ENCODE measurements at regions not wholly inside any gene's neighbourhood (a gene's known extent, or its start where the extent isn't known, plus 50 kb on each side); places are given as distances from the start of the nearest gene placed in this dataset.

DNA sequence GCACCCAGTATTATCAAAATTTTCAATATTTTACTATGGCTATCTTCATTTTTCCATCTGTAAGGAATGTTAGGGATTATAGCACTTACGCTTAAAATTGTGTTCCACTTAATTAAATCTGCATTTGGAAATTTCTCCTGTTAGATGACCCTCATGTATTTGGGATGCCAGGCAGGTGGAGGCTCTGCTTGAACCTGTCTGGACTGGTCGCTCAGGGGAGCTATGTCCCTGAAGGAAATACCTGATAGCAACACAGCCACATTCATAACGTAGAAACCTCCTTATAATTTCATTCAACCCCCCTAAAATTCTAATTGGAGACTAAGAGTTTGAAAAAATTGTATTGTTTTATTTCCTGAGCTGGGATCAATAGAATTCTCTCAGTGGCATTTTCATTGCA, 636.0 kb upstream of the MMS22L start:
- H3K9me3 Mint-ChIP-seq = peaks cover 0 to 11% (median 0%) of the 10 kb centered on the region in 11 donors
- CTCF ChIA-PET = no interaction called here
- no peak overlapping the region for H3K27ac Mint-ChIP-seq
- no peaks in the 10 kb centered on the region for H3K27me3 ChIP-seq (ENCODE audit: control insufficient read depth in 2 of 2, insufficient read depth in 2 of 2, low read length in 2 of 2)
- no peaks in the 10 kb centered on the region for H3K4me1 Mint-ChIP-seq
- no peaks in the 10 kb centered on the region for H3K27me3 Mint-ChIP-seq
- ATAC-seq = no peak
- H3K27ac ChIP-seq (ENCODE audit: low read depth, low read length) = no peak overlapping the region
- intact Hi-C loops (cut with micrococcal nuclease) = no loop called here
- H3K36me3 Mint-ChIP-seq = no peaks in the 10 kb centered on the region
- DNase-seq = no peak
- H3K9me3 ChIP-seq (ENCODE audit: control insufficient read depth in 2 of 3, low read length in 3 of 3) = no peaks in the 10 kb centered on the region
- no peaks in the 10 kb centered on the region for H3K4me1 ChIP-seq (ENCODE audit: control insufficient read depth in 2 of 2, insufficient read depth in 2 of 2, low read length in 2 of 2)
- no peak overlapping the region for H3K4me3 Mint-ChIP-seq
- no peak overlapping the region for H3K4me3 ChIP-seq (ENCODE audit: low read length)
- POLR2A ChIA-PET = no interaction called here
- no peaks in the 10 kb centered on the region for H3K36me3 ChIP-seq (ENCODE audit: control insufficient read depth in 2 of 3, insufficient read depth in 3 of 3, low read length in 3 of 3)

DNA sequence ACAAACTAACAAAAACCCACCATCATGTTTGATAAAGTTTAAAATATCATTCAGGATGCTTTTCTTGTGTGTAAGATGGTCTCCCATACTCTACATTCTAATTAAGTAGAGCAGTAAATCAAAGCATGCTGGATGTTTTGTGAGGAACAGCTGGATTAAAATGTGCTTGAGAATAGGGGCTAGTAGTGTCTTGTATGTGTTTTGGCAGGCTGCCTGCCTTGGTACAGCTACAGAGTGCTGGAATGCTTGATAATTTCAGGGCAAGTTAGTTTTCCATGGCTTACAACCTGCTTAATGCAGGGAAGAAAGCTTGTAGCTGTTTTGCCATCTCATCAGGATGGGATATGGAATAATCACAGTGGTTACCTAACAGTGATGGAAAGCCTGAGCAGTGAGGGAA, 636.6 kb upstream of the MMS22L start:
- no peak overlapping the region for H3K27ac ChIP-seq (ENCODE audit: low read depth, low read length)
- H3K27me3 Mint-ChIP-seq = no peaks in the 10 kb centered on the region
- ChIA-PET CTCF (no interaction called here), POLR2A (no interaction called here)
- H3K36me3 Mint-ChIP-seq = no peaks in the 10 kb centered on the region
- peaks cover 0 to 11% (median 0%) of the 10 kb centered on the region in 11 donors for H3K9me3 Mint-ChIP-seq
- no peaks in the 10 kb centered on the region for H3K36me3 ChIP-seq (ENCODE audit: control insufficient read depth in 2 of 3, insufficient read depth in 3 of 3, low read length in 3 of 3)
- H3K4me1 ChIP-seq (ENCODE audit: control insufficient read depth in 2 of 2, insufficient read depth in 2 of 2, low read length in 2 of 2) = no peaks in the 10 kb centered on the region
- no peak overlapping the region for H3K4me3 ChIP-seq (ENCODE audit: low read length)
- no peak overlapping the region for H3K27ac Mint-ChIP-seq
- H3K4me3 Mint-ChIP-seq = no peak overlapping the region
- DNase-seq (no peak), ATAC-seq (no peak)
- no peaks in the 10 kb centered on the region for H3K4me1 Mint-ChIP-seq
- H3K27me3 ChIP-seq (ENCODE audit: control insufficient read depth in 2 of 2, insufficient read depth in 2 of 2, low read length in 2 of 2) = no peaks in the 10 kb centered on the region
- no peaks in the 10 kb centered on the region for H3K9me3 ChIP-seq (ENCODE audit: control insufficient read depth in 2 of 3, low read length in 3 of 3)
- intact Hi-C loops (cut with micrococcal nuclease) = no loop called here

DNA sequence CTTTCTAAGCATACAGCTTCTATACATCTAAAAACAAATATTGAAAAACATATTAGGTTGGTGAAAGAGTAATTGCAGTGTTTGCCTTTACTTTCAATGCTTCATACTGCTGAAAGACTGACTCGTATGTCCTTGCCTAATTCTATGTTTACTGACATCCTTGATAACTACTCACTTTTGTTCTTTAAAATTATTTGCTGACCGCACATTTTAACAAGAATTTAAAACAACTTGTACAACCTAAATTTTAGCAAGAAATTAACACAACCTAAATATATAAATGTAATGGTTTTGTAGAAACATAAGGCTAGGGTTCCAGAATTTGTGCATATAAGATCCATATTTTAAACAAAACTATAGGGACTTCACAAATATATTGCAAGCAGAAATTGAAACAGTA, 640.2 kb upstream of the MMS22L start:
- Histone ChIP-seq H3K9me3 (ENCODE audit: control insufficient read depth in 2 of 3, low read length in 3 of 3) (no peaks in the 10 kb centered on the region), H3K36me3 (ENCODE audit: control insufficient read depth in 2 of 3, insufficient read depth in 3 of 3, low read length in 3 of 3) (no peaks in the 10 kb centered on the region), H3K4me1 (ENCODE audit: control insufficient read depth in 2 of 2, insufficient read depth in 2 of 2, low read length in 2 of 2) (no peaks in the 10 kb centered on the region), H3K4me3 (ENCODE audit: low read length) (no peak overlapping the region), H3K27ac (ENCODE audit: low read depth, low read length) (no peak overlapping the region), H3K27me3 (ENCODE audit: control insufficient read depth in 2 of 2, insufficient read depth in 2 of 2, low read length in 2 of 2) (no peaks in the 10 kb centered on the region)
- Mint-ChIP-seq H3K27me3 (no peaks in the 10 kb centered on the region), H3K4me3 (no peak overlapping the region), H3K27ac (no peak overlapping the region), H3K4me1 (no peaks in the 10 kb centered on the region), H3K9me3 (peaks cover 0 to 11% (median 0%) of the 10 kb centered on the region in 11 donors), H3K36me3 (no peaks in the 10 kb centered on the region)
- CTCF ChIA-PET = no interaction called here
- intact Hi-C loops (cut with micrococcal nuclease) = no loop called here
- DNase-seq (no peak), ATAC-seq (no peak)
- POLR2A ChIA-PET = no interaction called here

DNA sequence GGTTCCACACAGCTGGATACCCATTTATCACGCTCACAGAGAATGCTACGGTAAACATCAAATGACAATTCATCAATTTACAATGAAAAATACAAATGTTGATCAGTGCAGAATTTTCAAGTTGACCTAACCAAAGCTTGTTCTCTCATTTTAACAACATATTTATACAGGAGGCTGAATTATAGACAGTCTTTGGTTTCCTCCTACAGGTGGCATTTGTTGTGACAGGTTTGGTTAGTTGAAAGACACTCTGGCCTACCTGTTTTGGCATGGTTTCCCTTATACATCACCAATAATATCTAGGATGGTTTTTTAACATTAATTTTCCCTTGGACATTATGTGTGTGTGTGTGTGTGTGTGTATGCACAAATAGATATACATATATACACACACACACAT, 642.5 kb upstream of the MMS22L start:
- Histone ChIP-seq H3K4me1 (ENCODE audit: control insufficient read depth in 2 of 2, insufficient read depth in 2 of 2, low read length in 2 of 2) (no peaks in the 10 kb centered on the region), H3K36me3 (ENCODE audit: control insufficient read depth in 2 of 3, insufficient read depth in 3 of 3, low read length in 3 of 3) (no peaks in the 10 kb centered on the region), H3K27ac (ENCODE audit: low read depth, low read length) (no peak overlapping the region), H3K27me3 (ENCODE audit: control insufficient read depth in 2 of 2, insufficient read depth in 2 of 2, low read length in 2 of 2) (no peaks in the 10 kb centered on the region), H3K9me3 (ENCODE audit: control insufficient read depth in 2 of 3, low read length in 3 of 3) (no peaks in the 10 kb centered on the region), H3K4me3 (ENCODE audit: low read length) (no peak overlapping the region)
- Mint-ChIP-seq H3K27ac (no peak overlapping the region), H3K27me3 (no peaks in the 10 kb centered on the region), H3K9me3 (peaks cover 0 to 11% (median 0%) of the 10 kb centered on the region in 11 donors), H3K4me1 (no peaks in the 10 kb centered on the region), H3K36me3 (no peaks in the 10 kb centered on the region), H3K4me3 (no peak overlapping the region)
- no peak for DNase-seq
- no peak for ATAC-seq
- ChIA-PET CTCF (no interaction called here), POLR2A (no interaction called here)
- intact Hi-C loops (cut with micrococcal nuclease) = no loop called here

DNA sequence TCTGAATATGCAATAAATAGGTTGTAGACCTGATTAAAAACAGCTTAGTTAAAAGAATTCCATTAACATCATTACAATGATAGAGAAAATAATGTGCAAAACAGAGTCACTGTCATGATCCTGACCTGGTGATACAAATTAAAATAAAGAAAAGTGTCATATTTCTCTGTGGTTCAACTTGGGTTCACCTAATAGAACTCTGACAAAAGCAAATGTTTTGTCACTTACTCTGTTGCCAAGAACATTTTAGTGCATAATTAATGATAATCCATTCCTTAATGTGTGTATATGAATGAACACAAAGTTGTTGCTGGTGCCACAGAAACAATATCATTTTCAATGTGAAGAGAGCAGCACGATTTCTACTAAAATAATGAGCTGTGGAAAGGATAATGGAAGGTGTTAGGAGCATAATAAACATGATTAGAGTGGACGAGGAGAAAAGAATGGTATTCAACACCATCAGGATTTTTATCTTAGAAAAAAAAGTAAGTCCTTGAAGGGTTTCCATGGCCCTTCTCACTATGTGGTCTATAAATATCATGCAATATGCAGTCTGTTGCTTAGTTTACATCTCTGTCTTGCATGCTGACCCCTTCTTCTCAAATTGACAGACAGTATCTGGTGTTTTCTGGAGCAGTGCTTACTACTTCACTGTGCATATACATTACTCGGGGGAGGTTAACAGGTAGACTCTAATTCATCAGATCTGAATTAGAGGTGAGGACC, 656.6 kb upstream of the MMS22L start:
- no peaks in the 10 kb centered on the region for H3K4me1 ChIP-seq (ENCODE audit: control insufficient read depth in 2 of 2, insufficient read depth in 2 of 2, low read length in 2 of 2)
- DNase-seq (no peak), ATAC-seq (no peak)
- H3K27me3 ChIP-seq (ENCODE audit: control insufficient read depth in 2 of 2, insufficient read depth in 2 of 2, low read length in 2 of 2) = no peaks in the 10 kb centered on the region
- no peaks in the 10 kb centered on the region for H3K36me3 Mint-ChIP-seq
- intact Hi-C loops (cut with micrococcal nuclease) = no loop called here
- CTCF ChIA-PET = interaction anchor here (0.7 kb wide), 1 partner anchor 270 kb away, joined by 3 read pairs; no protein-coding TSS in a partner anchor
- no peaks in the 10 kb centered on the region for H3K27me3 Mint-ChIP-seq
- no peak overlapping the region for H3K4me3 Mint-ChIP-seq
- no peak overlapping the region for H3K4me3 ChIP-seq (ENCODE audit: low read length)
- H3K9me3 Mint-ChIP-seq = peaks cover 0 to 2% (median 0%) of the 10 kb centered on the region in 11 donors
- H3K36me3 ChIP-seq (ENCODE audit: control insufficient read depth in 2 of 3, insufficient read depth in 3 of 3, low read length in 3 of 3) = no peaks in the 10 kb centered on the region
- H3K27ac Mint-ChIP-seq = no peak overlapping the region
- no peak overlapping the region for H3K27ac ChIP-seq (ENCODE audit: low read depth, low read length)
- H3K9me3 ChIP-seq (ENCODE audit: control insufficient read depth in 2 of 3, low read length in 3 of 3) = no peaks in the 10 kb centered on the region
- POLR2A ChIA-PET = no interaction called here
- H3K4me1 Mint-ChIP-seq = no peaks in the 10 kb centered on the region

DNA sequence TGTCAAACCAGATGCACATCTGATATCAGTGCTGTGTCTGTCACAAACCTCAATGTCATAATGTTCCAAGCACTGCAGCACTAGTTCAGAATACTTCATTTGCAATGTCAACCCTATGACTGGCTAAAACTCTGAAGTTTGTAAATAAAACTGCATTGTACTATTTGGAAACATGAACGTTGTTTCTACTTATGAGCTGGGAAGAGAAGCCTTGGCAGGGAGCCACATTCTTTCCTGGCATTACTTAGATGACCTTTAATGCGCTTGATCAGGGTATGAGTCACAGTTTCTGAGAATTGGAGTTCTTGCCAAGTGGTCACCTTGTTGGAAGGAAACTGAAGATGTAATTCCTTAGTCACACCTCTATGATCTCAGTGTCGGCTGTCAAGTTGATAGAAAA, 664.8 kb upstream of the MMS22L start:
- Mint-ChIP-seq H3K4me3 (no peak overlapping the region), H3K4me1 (no peaks in the 10 kb centered on the region), H3K27ac (no peak overlapping the region), H3K9me3 (peaks cover 0 to 1% (median 0%) of the 10 kb centered on the region in 11 donors), H3K27me3 (no peaks in the 10 kb centered on the region), H3K36me3 (no peaks in the 10 kb centered on the region)
- Histone ChIP-seq H3K27me3 (ENCODE audit: control insufficient read depth in 2 of 2, insufficient read depth in 2 of 2, low read length in 2 of 2) (no peaks in the 10 kb centered on the region), H3K4me1 (ENCODE audit: control insufficient read depth in 2 of 2, insufficient read depth in 2 of 2, low read length in 2 of 2) (no peaks in the 10 kb centered on the region), H3K27ac (ENCODE audit: low read depth, low read length) (no peak overlapping the region), H3K36me3 (ENCODE audit: control insufficient read depth in 2 of 3, insufficient read depth in 3 of 3, low read length in 3 of 3) (no peaks in the 10 kb centered on the region), H3K9me3 (ENCODE audit: control insufficient read depth in 2 of 3, low read length in 3 of 3) (no peaks in the 10 kb centered on the region), H3K4me3 (ENCODE audit: low read length) (no peak overlapping the region)
- ChIA-PET POLR2A (no interaction called here), CTCF (no interaction called here)
- DNase-seq (no peak), ATAC-seq (no peak)
- intact Hi-C loops (cut with micrococcal nuclease) = no loop called here

DNA sequence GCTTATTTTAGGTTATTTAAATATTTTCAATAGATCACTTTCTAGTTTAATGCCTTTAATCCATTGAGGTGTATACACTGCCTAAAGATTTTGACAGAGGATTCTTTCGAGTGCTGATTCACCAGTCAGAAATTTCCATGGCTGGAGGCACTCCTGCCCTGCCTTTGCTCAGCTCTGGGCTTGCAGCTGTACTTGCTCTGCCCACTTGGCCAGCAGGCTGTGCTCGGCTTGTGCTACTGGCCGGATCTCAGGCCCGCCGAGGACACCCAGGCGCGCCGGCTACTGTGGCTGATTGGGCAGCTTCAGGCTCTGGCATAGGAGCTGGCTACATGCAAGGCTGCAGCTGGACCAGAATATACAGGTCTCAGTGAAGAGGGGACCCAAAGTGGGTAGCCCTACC, 675.1 kb upstream of the MMS22L start:
- Mint-ChIP-seq H3K36me3 (no peaks in the 10 kb centered on the region), H3K4me1 (peaks cover 0 to 1% (median 0%) of the 10 kb centered on the region in 7 donors), H3K4me3 (no peak overlapping the region), H3K9me3 (peaks cover 0 to 17% (median 5%) of the 10 kb centered on the region in 11 donors), H3K27ac (no peak overlapping the region), H3K27me3 (no peaks in the 10 kb centered on the region)
- ChIA-PET POLR2A (no interaction called here), CTCF (no interaction called here)
- DNase-seq = no peak
- intact Hi-C loops (cut with micrococcal nuclease) = no loop called here
- H3K27me3 ChIP-seq (ENCODE audit: control insufficient read depth in 2 of 2, insufficient read depth in 2 of 2, low read length in 2 of 2) = no peaks in the 10 kb centered on the region
- no peaks in the 10 kb centered on the region for H3K9me3 ChIP-seq (ENCODE audit: control insufficient read depth in 2 of 3, low read length in 3 of 3)
- H3K4me1 ChIP-seq (ENCODE audit: control insufficient read depth in 2 of 2, insufficient read depth in 2 of 2, low read length in 2 of 2) = no peaks in the 10 kb centered on the region
- H3K27ac ChIP-seq (ENCODE audit: low read depth, low read length) = no peak overlapping the region
- H3K36me3 ChIP-seq (ENCODE audit: control insufficient read depth in 2 of 3, insufficient read depth in 3 of 3, low read length in 3 of 3) = no peaks in the 10 kb centered on the region
- no peak overlapping the region for H3K4me3 ChIP-seq (ENCODE audit: low read length)
- no peak for ATAC-seq
